HepG2 (cell line): ENCODE measurements at regions not wholly inside any gene's neighbourhood (a gene's known extent, or its start where the extent isn't known, plus 50 kb on each side); places are given as distances from the start of the nearest gene placed in this dataset.

Source experiments
- ATAC-seq: fragments of 200-7000 bp; cut with Tn5 transposase; 3 replicates; pipeline ENCODE4 v1.9.1; 2020; ENCODE audit warnings: mild to moderate bottlenecking, moderate library complexity
- BruUV-seq: library from RNA; stranded (reverse); fragments of 400-500 nt; replicated peaks from 2 replicates; lab custom pipeline; 2021; lab: Mats Ljungman, UMichigan
- CTCF ChIA-PET: fragments of 300-600 bp; formaldehyde crosslinking; extraction: SDS; loops from one replicate; lab custom pipeline; 2021; ENCODE audit warnings: low total read pairs, inconsistent platforms, low intra/inter-chr PET ratio; lab: Yijun Ruan, JAX
- POLR2A ChIA-PET: fragments of 350-600 bp; sonication (Branson Sonifier 250); formaldehyde crosslinking; loops from one replicate; lab custom pipeline; 2020; ENCODE audit warnings: antibody characterized with exemption, inconsistent platforms; lab: Yijun Ruan, JAX
- DNase-seq: peaks from one replicate; pipeline ENCODE4 v3.0.0-alpha.2; 2015; ENCODE audit warnings: low spot score
- FAIRE-seq: peaks from 3 replicates; lab custom pipeline; 2011; peaks lifted over from hg19 to GRCh38; lab: Jason Lieb, UNC
- H2AFZ ChIP-seq: one replicate; pipeline ENCODE4 v1.6.1; 2011; ENCODE audit warnings: low read length, inconsistent platforms
- H3K27ac ChIP-seq: fragments of 300-600 bp; 3 replicates; pipeline ENCODE4 v1.8.0; 2011; ENCODE audit warnings: mixed run types, mild to moderate bottlenecking, mixed read lengths, low read length, inconsistent platforms; ENCODE audit not compliant: insufficient read depth; ENCODE audit errors: extremely low read length
- H3K27me3 ChIP-seq, 2 experiments: fragments of 200-600 bp in 1 of 2; 2 replicates in 1 of 2; 3 replicates in 1 of 2; pipeline versions ENCODE4 v1.6.0 to v1.8.0; 2011; ENCODE audit warnings: low read length in 2 of 2, mild to moderate bottlenecking in 2 of 2, moderate library complexity in 2 of 2, inconsistent platforms in 1 of 2; ENCODE audit not compliant: insufficient read depth in 2 of 2, control insufficient read depth in 1 of 2
- H3K36me3 ChIP-seq, 2 experiments: fragments of 200-600 bp in 1 of 2; replicated peaks in 1 of 2; 2 replicates in 1 of 2; 3 replicates in 1 of 2; pipeline versions ENCODE4 v1.5.1 to v1.8.0; 2011; ENCODE audit warnings: low read length in 2 of 2, inconsistent platforms in 1 of 2; ENCODE audit not compliant: insufficient read depth in 2 of 2, control insufficient read depth in 1 of 2
- H3K4me1 ChIP-seq: 2 replicates; pipeline ENCODE4 v1.5.1; 2012; ENCODE audit warnings: low read length, inconsistent platforms; ENCODE audit not compliant: insufficient read depth
- H3K4me2 ChIP-seq: 2 replicates; pipeline ENCODE4 v1.6.0; 2011; ENCODE audit warnings: low read depth, low read length, inconsistent platforms
- H3K4me3 ChIP-seq, 3 experiments: fragments of 200-600 bp in 1 of 3; sonication (generic), shearing (Covaris generic) in 1 of 3; replicated peaks in 1 of 3; 2 replicates each; pipeline ENCODE4 v1.5.1; 2011 to 2016; ENCODE audit warnings: low read length in 3 of 3, inconsistent platforms in 2 of 3, low read depth in 2 of 3, mild to moderate bottlenecking in 2 of 3, control low read depth in 1 of 3, mixed read lengths in 1 of 3; ENCODE audit not compliant: insufficient read depth in 1 of 3
- H3K79me2 ChIP-seq: one replicate; pipeline ENCODE4 v1.6.1; 2011; ENCODE audit warnings: low read length, inconsistent platforms; ENCODE audit not compliant: insufficient read depth
- H3K9ac ChIP-seq: 2 replicates; pipeline ENCODE4 v1.6.0; 2011; ENCODE audit warnings: mild to moderate bottlenecking, low read depth, low read length, inconsistent platforms; ENCODE audit not compliant: insufficient read depth
- H3K9me3 ChIP-seq: 2 replicates; pipeline ENCODE4 v1.5.1; 2012; ENCODE audit warnings: mild to moderate bottlenecking, low read length
- H4K20me1 ChIP-seq: 2 replicates; pipeline ENCODE4 v1.6.0; 2011; ENCODE audit warnings: inconsistent platforms, mild to moderate bottlenecking, low read length, moderate library complexity; ENCODE audit not compliant: insufficient read depth
- ATF2 ChIP-seq: sonication (generic); formaldehyde crosslinking; IDR thresholded peaks from 2 replicates; pipeline ENCODE4 v1.4.0; 2020; ENCODE audit warnings: missing genetic modification reagents
- ATF7 ChIP-seq, 2 experiments: fragments of 450-650 bp in 1 of 2; sonication (generic) in 1 of 2; formaldehyde crosslinking in 1 of 2; IDR thresholded peaks; 2 replicates each; pipeline versions ENCODE4 v1.4.0 to v1.6.1; 2016 to 2020; ENCODE audit warnings: antibody characterized with exemption in 1 of 2, mild to moderate bottlenecking in 1 of 2, missing genetic modification reagents in 1 of 2
- ETS1 ChIP-seq: sonication (generic); formaldehyde crosslinking; IDR thresholded peaks from 2 replicates; pipeline ENCODE4 v1.4.0; 2020; ENCODE audit warnings: missing genetic modification reagents
- GFI1 ChIP-seq: sonication (generic); formaldehyde crosslinking; IDR thresholded peaks from 2 replicates; pipeline ENCODE4 v1.5.0; 2020; ENCODE audit warnings: missing genetic modification reagents, mild to moderate bottlenecking, borderline replicate concordance
- GLMP ChIP-seq: sonication (generic); formaldehyde crosslinking; IDR thresholded peaks from 2 replicates; pipeline ENCODE4 v1.9.0; 2021; ENCODE audit warnings: missing genetic modification reagents, mild to moderate bottlenecking, borderline replicate concordance
- MIXL1 ChIP-seq: IDR thresholded peaks from 2 replicates; pipeline ENCODE4 v1.6.1; 2016
- NR0B2 ChIP-seq: sonication (generic); formaldehyde crosslinking; IDR thresholded peaks from 2 replicates; pipeline ENCODE4 v1.4.0; 2020; ENCODE audit warnings: mild to moderate bottlenecking, missing genetic modification reagents
- PHF21A ChIP-seq: sonication (generic); formaldehyde crosslinking; IDR thresholded peaks from 2 replicates; pipeline ENCODE4 v1.5.0; 2020; ENCODE audit warnings: mild to moderate bottlenecking, missing genetic modification reagents
- POLR2A ChIP-seq, 2 experiments: IDR thresholded peaks; 2 replicates each; pipeline ENCODE4 v1.6.1; 2011; ENCODE audit warnings: low read depth in 2 of 2, low read length in 2 of 2, mild to moderate bottlenecking in 1 of 2, moderate library complexity in 1 of 2; ENCODE audit not compliant: insufficient read depth in 1 of 2
- TFE3 ChIP-seq: IDR thresholded peaks from 2 replicates; pipeline ENCODE4 v1.6.1; 2016
- XRCC5 ChIP-seq: fragments of 200-400 bp; formaldehyde crosslinking; optimal IDR thresholded peaks from 2 replicates; pipeline ENCODE3; 2017; ENCODE audit warnings: mild to moderate bottlenecking, low read length
- ZFP36L1 ChIP-seq: sonication (generic); formaldehyde crosslinking; IDR thresholded peaks from 2 replicates; pipeline ENCODE4 v1.8.0; 2022; ENCODE audit warnings: mild to moderate bottlenecking, missing genetic modification reagents, moderate library complexity
- ZNF292 ChIP-seq: sonication (generic); formaldehyde crosslinking; IDR thresholded peaks from 2 replicates; pipeline ENCODE4 v1.8.1; 2022; ENCODE audit warnings: mild to moderate bottlenecking, low read depth, missing genetic modification reagents, borderline replicate concordance
- ZNF414 ChIP-seq: sonication (generic); formaldehyde crosslinking; IDR thresholded peaks from 2 replicates; pipeline ENCODE4 v1.5.0; 2020; ENCODE audit warnings: missing genetic modification reagents
- ZNF552 ChIP-seq: sonication (generic); formaldehyde crosslinking; IDR thresholded peaks from 2 replicates; pipeline ENCODE4 v1.9.0; 2022; ENCODE audit warnings: missing genetic modification reagents, mild to moderate bottlenecking, borderline replicate concordance
- WGBS: methylation state at CpG from one replicate; pipeline ENCODE4 v1.1.6; 2017; ENCODE audit warnings: low lambda C conversion rate; 5-methylcytosine and 5-hydroxymethylcytosine counted together
- in situ Hi-C: cut with HindIII; loops from 2 replicates; pipeline ENCODE4 v1.10.0; 2017; ENCODE audit warnings: low pct_unique_long_range_greater_than_20kb; ENCODE audit not compliant: extremely low pct_ligation_motif_present
- intact Hi-C: fragments of 100-400 bp; cut with micrococcal nuclease; formaldehyde crosslinking; loops from one replicate; pipeline ENCODE4 v1.10.0; 2022; ENCODE audit not compliant: unreplicated experiment

GRCh38 chr18:55136258-55136657, 177.0 kb upstream of the CCDC68 start (continued):
- TF ChIP-seq TFE3 (CRISPR knock-in tag) (no peak), GFI1 (CRISPR knock-in tag) (no peak), ZNF414 (CRISPR knock-in tag) (no peak)

GRCh38 chr18:55133378-55133777, 174.1 kb upstream of the CCDC68 start:
- 65% methylated on average over 6 of the region's 6 CpGs for WGBS
- Histone ChIP-seq H4K20me1 (no peaks in the 10 kb centered on the region), H2AFZ (no peak overlapping the region), H3K9ac (no peak overlapping the region), H3K79me2 (no peaks in the 10 kb centered on the region), H3K27me3 (peaks cover 0 to 1% of the 10 kb centered on the region in 2 experiments; a peak in 1 of 5 replicates), H3K4me2 (no peak overlapping the region), H3K4me1 (no peaks in the 10 kb centered on the region), H3K36me3 (no peaks in the 10 kb centered on the region), H3K27ac (no peak overlapping the region), H3K4me3 (no peak overlapping the region), H3K9me3 (no peaks in the 10 kb centered on the region)
- ChIA-PET CTCF (no interaction called here), POLR2A (no interaction called here)
- DNase-seq (no peak), ATAC-seq (no peak), FAIRE-seq (no peak)
- in situ Hi-C loops (no loop called here), intact Hi-C loops (no loop called here)
- BruUV-seq: no TSS peak
- TF ChIP-seq MIXL1 (CRISPR knock-in tag) (no peak), ZNF552 (CRISPR knock-in tag) (no peak), ATF7 (IDR thresholded peaks at IDR 0.05) (no peak), ATF7 (CRISPR knock-in tag; IDR thresholded peaks at IDR 0.05) (no peak), XRCC5 (no peak), PHF21A (no peak), ZNF292 (no peak), ATF2 (CRISPR knock-in tag) (no peak), POLR2A (IDR thresholded peaks at IDR 0.05; ENCODE audit: insufficient read depth in 1 of 2, low read depth in 2 of 2, low read length in 2 of 2) (no peak), GLMP (no peak), ETS1 (CRISPR knock-in tag) (no peak), NR0B2 (CRISPR knock-in tag) (no peak), ZFP36L1 (CRISPR knock-in tag) (no peak)
